Middle frontal gyrus (tissue), 1 donor: ENCODE measurements at regions not wholly inside any gene's neighbourhood (a gene's known extent, or its start where the extent isn't known, plus 50 kb on each side); places are given as distances from the start of the nearest gene placed in this dataset.

Experiments used
- DNase-seq: peaks from one replicate; pipeline ENCODE4 v3.0.0-alpha.2; 2015; ENCODE audit warnings: low spot score; ENCODE audit errors: extremely low spot score

GRCh38 chr11:128266893-128267292 is 320.5 kb downstream of the ETS1 start:
- DNase-seq = no peak

GRCh38 chr11:128262463-128263345 is 324.7 kb downstream of the ETS1 start:
- DNase-seq = no peak

GRCh38 chr11:128261011-128261421 is 326.3 kb downstream of the ETS1 start:
- DNase-seq = no peak

- DNase-seq = no peak
Observed at GRCh38 chr11:128260398-128260797, 327.0 kb downstream of the ETS1 start.

- no peak for DNase-seq
Observed at GRCh38 chr11:128259816-128260215, 327.5 kb downstream of the ETS1 start.

- no peak for DNase-seq
Observed at GRCh38 chr11:128254941-128255340, 332.4 kb downstream of the ETS1 start.

GRCh38 chr11:128251140-128251539 is 336.2 kb downstream of the ETS1 start:
- DNase-seq = no peak

- DNase-seq = no peak
Observed at GRCh38 chr11:128250482-128250881, 336.9 kb downstream of the ETS1 start.

GRCh38 chr11:128246810-128247594 is 340.4 kb downstream of the ETS1 start:
- DNase-seq = no peak

- no peak for DNase-seq
Observed at GRCh38 chr11:128246364-128246801, 341.0 kb downstream of the ETS1 start.

GRCh38 chr11:128244871-128245270 is 342.5 kb downstream of the ETS1 start:
- DNase-seq = no peak

- DNase-seq = no peak
Observed at GRCh38 chr11:128242451-128242850, 344.9 kb downstream of the ETS1 start.

- DNase-seq = no peak
Observed at GRCh38 chr11:128240546-128240945, 346.8 kb downstream of the ETS1 start.

- DNase-seq = no peak
Observed at GRCh38 chr11:128239306-128239705, 348.1 kb downstream of the ETS1 start.

- DNase-seq = no peak
Observed at GRCh38 chr11:128238521-128239265, 348.7 kb downstream of the ETS1 start.

- DNase-seq = no peak
Observed at GRCh38 chr11:128236506-128237498, 350.6 kb downstream of the ETS1 start.

- DNase-seq = no peak
Observed at GRCh38 chr11:128235958-128236357, 351.4 kb downstream of the ETS1 start.

GRCh38 chr11:128235426-128235825 is 351.9 kb downstream of the ETS1 start:
- DNase-seq = no peak

- no peak for DNase-seq
Observed at GRCh38 chr11:128234143-128234542, 353.2 kb downstream of the ETS1 start.

- DNase-seq = peak; percentile 8
Observed at GRCh38 chr11:128232588-128232987, 354.8 kb downstream of the ETS1 start.
